OCI-LY1 (cell line): ENCODE measurements at regions not wholly inside any gene's neighbourhood (a gene's known extent, or its start where the extent isn't known, plus 50 kb on each side); places are given as distances from the start of the nearest gene placed in this dataset.

Experiments
- H2AFZ ChIP-seq: fragments of 200-600 bp; sonication (generic), shearing (Covaris generic); 2 replicates; pipeline ENCODE4 v1.6.0; 2014; ENCODE audit warnings: antibody characterized with exemption, mild to moderate bottlenecking, low read length
- H3F3A ChIP-seq: fragments of 200-600 bp; sonication (generic), shearing (Covaris generic); 2 replicates; pipeline ENCODE4 v1.6.0; 2014; ENCODE audit warnings: mild to moderate bottlenecking, antibody characterized with exemption, low read length, moderate library complexity; ENCODE audit not compliant: insufficient read depth
- H3K27ac ChIP-seq: fragments of 200-600 bp; sonication (generic); 2 replicates; pipeline ENCODE4 v1.5.1; 2014; ENCODE audit warnings: low read length, mixed run types, mild to moderate bottlenecking, low read depth; ENCODE audit not compliant: poor library complexity, severe bottlenecking
- H3K27me3 ChIP-seq: fragments of 200-600 bp; sonication (generic); 2 replicates; pipeline ENCODE4 v1.6.0; 2014; ENCODE audit warnings: antibody characterized with exemption, mild to moderate bottlenecking, low read length, moderate library complexity; ENCODE audit not compliant: insufficient read depth
- H3K36me3 ChIP-seq: fragments of 200-600 bp; sonication (generic); 2 replicates; pipeline ENCODE4 v1.6.1; 2014; ENCODE audit warnings: mild to moderate bottlenecking, antibody characterized with exemption, low read length, moderate library complexity, mixed read lengths; ENCODE audit not compliant: insufficient read depth
- H3K4me1 ChIP-seq: fragments of 200-600 bp; sonication (generic); 2 replicates; pipeline ENCODE4 v1.5.1; 2014; ENCODE audit warnings: mild to moderate bottlenecking, low read length, moderate library complexity; ENCODE audit not compliant: insufficient read depth, severe bottlenecking
- H3K4me2 ChIP-seq: fragments of 200-600 bp; sonication (generic), shearing (Covaris generic); 2 replicates; pipeline ENCODE4 v1.6.1; 2014; ENCODE audit warnings: low read length
- H3K4me3 ChIP-seq: fragments of 200-600 bp; sonication (generic); 2 replicates; pipeline ENCODE4 v1.5.1; 2014; ENCODE audit warnings: low read length, low read depth, mild to moderate bottlenecking, mixed read lengths; ENCODE audit not compliant: poor library complexity, severe bottlenecking
- H3K79me2 ChIP-seq: fragments of 200-600 bp; shearing (Covaris generic); 2 replicates; pipeline ENCODE4 v1.6.1; 2016; ENCODE audit warnings: mixed run types, low read length, mixed read lengths; ENCODE audit not compliant: insufficient read depth
- H3K9ac ChIP-seq: fragments of 200-600 bp; sonication (generic), shearing (Covaris generic); 2 replicates; pipeline ENCODE4 v1.6.1; 2014; ENCODE audit warnings: mild to moderate bottlenecking, low read length, mixed read lengths
- H3K9me2 ChIP-seq: fragments of 200-600 bp; sonication (generic), shearing (Covaris generic); 2 replicates; pipeline ENCODE4 v1.6.1; 2014; ENCODE audit warnings: low read depth, mild to moderate bottlenecking, low read length, mixed read lengths
- H3K9me3 ChIP-seq: fragments of 200-600 bp; shearing (Covaris generic); 2 replicates; pipeline ENCODE4 v1.6.1; 2014; ENCODE audit warnings: low read length, mixed read lengths
- H4K20me1 ChIP-seq: fragments of 200-600 bp; sonication (generic), shearing (Covaris generic); 2 replicates; pipeline ENCODE4 v1.6.0; 2016; ENCODE audit warnings: mild to moderate bottlenecking, low read length; ENCODE audit not compliant: insufficient read depth
- EZH2 ChIP-seq: fragments of 200-600 bp; sonication (generic), shearing (Covaris generic); IDR thresholded peaks from 2 replicates; pipeline ENCODE4 v1.8.0; 2017; ENCODE audit warnings: borderline replicate concordance, mixed run types, mild to moderate bottlenecking, antibody characterized with exemption, low read length, moderate library complexity, mixed read lengths
- TF ChIP-seq, protein P1 (sequence below): fragments of 200-600 bp; sonication (generic), shearing (Covaris generic); IDR thresholded peaks from 2 replicates; pipeline ENCODE4 v1.5.1; 2017; ENCODE audit warnings: mild to moderate bottlenecking, antibody characterized with exemption, low read length, moderate library complexity, mixed read lengths

DNA sequence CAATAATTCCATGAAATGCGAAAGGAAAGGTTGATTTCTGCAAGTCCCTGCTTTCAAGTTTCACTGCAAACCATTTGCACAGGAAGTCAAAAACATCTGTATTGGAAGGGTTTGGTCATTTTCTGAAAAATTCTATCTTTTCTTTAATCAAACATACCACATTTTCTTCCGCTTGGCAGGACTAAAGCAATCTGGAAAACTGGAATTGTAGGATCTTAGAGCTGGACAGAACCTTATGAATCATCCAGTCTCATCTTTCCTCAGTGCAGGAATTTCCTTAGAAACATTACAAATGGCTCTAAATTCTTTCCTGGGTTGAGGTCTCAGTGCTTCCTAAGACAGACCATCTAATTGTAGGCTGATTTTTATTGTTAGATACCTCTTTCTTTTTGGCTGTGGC, 111.5 kb upstream of the ELAC2 start:
- Histone ChIP-seq H3K4me1 (no peaks in the 10 kb centered on the region), H3K4me2 (no peak overlapping the region), H3K9me2 (no peaks in the 10 kb centered on the region), H3K27me3 (no peaks in the 10 kb centered on the region), H3K4me3 (no peak overlapping the region), H3K79me2 (no peaks in the 10 kb centered on the region), H3K9me3 (no peaks in the 10 kb centered on the region), H3K27ac (no peak overlapping the region), H4K20me1 (no peaks in the 10 kb centered on the region), H3K36me3 (no peaks in the 10 kb centered on the region), H3F3A (no peaks in the 10 kb centered on the region), H3K9ac (no peak overlapping the region), H2AFZ (no peak overlapping the region)
- no peak for TF ChIP-seq EZH2
- TF ChIP-seq, protein P1, sequence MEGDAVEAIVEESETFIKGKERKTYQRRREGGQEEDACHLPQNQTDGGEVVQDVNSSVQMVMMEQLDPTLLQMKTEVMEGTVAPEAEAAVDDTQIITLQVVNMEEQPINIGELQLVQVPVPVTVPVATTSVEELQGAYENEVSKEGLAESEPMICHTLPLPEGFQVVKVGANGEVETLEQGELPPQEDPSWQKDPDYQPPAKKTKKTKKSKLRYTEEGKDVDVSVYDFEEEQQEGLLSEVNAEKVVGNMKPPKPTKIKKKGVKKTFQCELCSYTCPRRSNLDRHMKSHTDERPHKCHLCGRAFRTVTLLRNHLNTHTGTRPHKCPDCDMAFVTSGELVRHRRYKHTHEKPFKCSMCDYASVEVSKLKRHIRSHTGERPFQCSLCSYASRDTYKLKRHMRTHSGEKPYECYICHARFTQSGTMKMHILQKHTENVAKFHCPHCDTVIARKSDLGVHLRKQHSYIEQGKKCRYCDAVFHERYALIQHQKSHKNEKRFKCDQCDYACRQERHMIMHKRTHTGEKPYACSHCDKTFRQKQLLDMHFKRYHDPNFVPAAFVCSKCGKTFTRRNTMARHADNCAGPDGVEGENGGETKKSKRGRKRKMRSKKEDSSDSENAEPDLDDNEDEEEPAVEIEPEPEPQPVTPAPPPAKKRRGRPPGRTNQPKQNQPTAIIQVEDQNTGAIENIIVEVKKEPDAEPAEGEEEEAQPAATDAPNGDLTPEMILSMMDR = no peak

DNA sequence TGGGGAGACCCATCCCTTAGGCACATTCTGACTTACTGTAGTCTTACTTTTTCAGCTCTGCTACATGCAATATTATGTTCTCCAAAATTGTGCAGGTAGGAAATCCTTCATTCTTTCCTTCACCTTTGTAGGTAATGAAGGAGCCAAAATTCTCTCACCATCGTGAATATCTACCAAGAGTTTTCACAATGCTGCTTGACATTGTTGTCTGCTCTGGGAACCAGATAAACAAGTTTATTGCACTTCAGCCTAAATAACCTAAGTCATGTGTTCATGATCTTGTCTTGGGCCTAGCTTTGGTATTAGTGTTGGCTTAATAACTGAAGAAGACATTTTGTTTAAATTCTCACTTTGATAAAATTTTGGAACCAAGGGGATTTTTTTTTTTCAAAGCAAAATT, 110.8 kb upstream of the ELAC2 start:
- TF ChIP-seq, protein P1 = no peak
- TF ChIP-seq EZH2 = no peak
- H3F3A ChIP-seq = no peaks in the 10 kb centered on the region

DNA sequence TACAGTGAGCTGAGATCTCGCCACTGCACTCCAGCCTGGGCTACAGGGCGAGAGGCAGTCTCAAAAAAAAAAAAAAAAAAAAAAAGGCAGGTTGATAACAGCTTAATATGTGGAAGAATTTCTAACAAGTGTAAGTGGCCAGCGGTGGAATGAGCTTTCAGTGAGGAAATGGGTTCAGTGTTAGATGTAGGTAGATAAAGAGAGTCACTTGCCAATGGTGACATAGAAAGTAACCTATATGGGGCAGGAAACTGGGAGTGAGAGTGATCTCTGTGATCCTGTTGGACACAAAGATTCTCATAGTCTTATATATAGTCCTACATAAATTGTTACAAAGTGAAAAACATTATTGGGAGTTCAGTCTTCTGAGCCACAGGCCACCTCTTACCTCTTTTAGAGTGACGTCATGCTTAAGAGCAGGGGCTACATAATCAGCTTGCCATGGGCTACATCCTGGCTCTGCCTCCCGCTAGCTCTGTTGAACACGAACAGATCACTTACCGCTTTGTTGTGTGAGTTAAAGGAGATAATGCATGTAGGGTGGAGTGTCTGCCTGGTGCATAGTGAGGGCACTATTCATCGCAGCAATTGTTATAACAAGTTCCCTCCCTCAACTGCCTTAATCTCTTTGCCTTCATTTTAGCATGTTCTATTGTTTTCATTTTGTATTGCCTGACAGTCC, 110.2 kb upstream of the ELAC2 start:
- Histone ChIP-seq H3K4me2 (no peak overlapping the region), H3K36me3 (no peaks in the 10 kb centered on the region), H3K4me1 (no peaks in the 10 kb centered on the region), H4K20me1 (no peaks in the 10 kb centered on the region), H3F3A (no peaks in the 10 kb centered on the region), H3K9ac (no peak overlapping the region), H3K27me3 (no peaks in the 10 kb centered on the region), H3K27ac (no peak overlapping the region), H3K9me2 (no peaks in the 10 kb centered on the region), H3K4me3 (no peak overlapping the region), H2AFZ (no peak overlapping the region), H3K9me3 (no peaks in the 10 kb centered on the region), H3K79me2 (no peaks in the 10 kb centered on the region)
- TF ChIP-seq, protein P1 = no peak
- TF ChIP-seq EZH2 = no peak

More for the DNA sequence above, 110.8 kb upstream of the ELAC2 start:
- Histone ChIP-seq H3K36me3 (no peaks in the 10 kb centered on the region), H3K79me2 (no peaks in the 10 kb centered on the region), H3K9me3 (no peaks in the 10 kb centered on the region), H2AFZ (no peak overlapping the region), H3K27me3 (no peaks in the 10 kb centered on the region), H3K4me2 (no peak overlapping the region), H3K9me2 (no peaks in the 10 kb centered on the region), H3K4me1 (no peaks in the 10 kb centered on the region), H3K9ac (no peak overlapping the region), H4K20me1 (no peaks in the 10 kb centered on the region), H3K27ac (no peak overlapping the region), H3K4me3 (no peak overlapping the region)
